ENCODE measurements at regions not wholly inside any gene's neighbourhood (a gene's known extent, or its start where the extent isn't known, plus 50 kb on each side); places are given as distances from the start of the nearest gene placed in this dataset.

GRCh38 chr20:60066438-60066823, 108.2 kb downstream of the CDH26 start:
- Histone ChIP-seq H3K27me3 (ENCODE audit: control insufficient read depth, insufficient read depth, low read length) (peaks cover 9% of the 10 kb centered on the region), H3K9me3 (ENCODE audit: control insufficient read depth, insufficient read depth, low read depth, low read length) (no peaks in the 10 kb centered on the region), H3K4me3 (ENCODE audit: low read depth in 2 of 2, low read length in 2 of 2) (no peak overlapping the region), H3K36me3 (ENCODE audit: control insufficient read depth, insufficient read depth, low read length) (no peaks in the 10 kb centered on the region), H3K27ac (ENCODE audit: low read length) (no peak overlapping the region), H3K4me1 (ENCODE audit: control insufficient read depth, insufficient read depth, low read length) (no peaks in the 10 kb centered on the region)
- CTCF ChIA-PET = no interaction called here
- POLR2A ChIA-PET = no interaction called here
- in situ Hi-C loops (cut with HindIII; ENCODE audit: low pct_unique_long_range_greater_than_20kb, low sequenced_read_pairs) (no loop called here), intact Hi-C loops (cut with micrococcal nuclease; ENCODE audit: unreplicated experiment) (no loop called here)
- no peak for DNase-seq (ENCODE audit: low read depth, low spot score)
- TF ChIP-seq TCF7L2 (IDR thresholded peaks at IDR 0.05; ENCODE audit: low read depth, low read length) = no peak
- no peak for TF ChIP-seq SIN3A (IDR thresholded peaks at IDR 0.05; ENCODE audit: borderline replicate concordance, insufficient read depth, low read depth, low read length)
- TF ChIP-seq, protein P1, sequence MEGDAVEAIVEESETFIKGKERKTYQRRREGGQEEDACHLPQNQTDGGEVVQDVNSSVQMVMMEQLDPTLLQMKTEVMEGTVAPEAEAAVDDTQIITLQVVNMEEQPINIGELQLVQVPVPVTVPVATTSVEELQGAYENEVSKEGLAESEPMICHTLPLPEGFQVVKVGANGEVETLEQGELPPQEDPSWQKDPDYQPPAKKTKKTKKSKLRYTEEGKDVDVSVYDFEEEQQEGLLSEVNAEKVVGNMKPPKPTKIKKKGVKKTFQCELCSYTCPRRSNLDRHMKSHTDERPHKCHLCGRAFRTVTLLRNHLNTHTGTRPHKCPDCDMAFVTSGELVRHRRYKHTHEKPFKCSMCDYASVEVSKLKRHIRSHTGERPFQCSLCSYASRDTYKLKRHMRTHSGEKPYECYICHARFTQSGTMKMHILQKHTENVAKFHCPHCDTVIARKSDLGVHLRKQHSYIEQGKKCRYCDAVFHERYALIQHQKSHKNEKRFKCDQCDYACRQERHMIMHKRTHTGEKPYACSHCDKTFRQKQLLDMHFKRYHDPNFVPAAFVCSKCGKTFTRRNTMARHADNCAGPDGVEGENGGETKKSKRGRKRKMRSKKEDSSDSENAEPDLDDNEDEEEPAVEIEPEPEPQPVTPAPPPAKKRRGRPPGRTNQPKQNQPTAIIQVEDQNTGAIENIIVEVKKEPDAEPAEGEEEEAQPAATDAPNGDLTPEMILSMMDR (IDR thresholded peaks at IDR 0.05) = no peak
- TF ChIP-seq, protein P2, sequence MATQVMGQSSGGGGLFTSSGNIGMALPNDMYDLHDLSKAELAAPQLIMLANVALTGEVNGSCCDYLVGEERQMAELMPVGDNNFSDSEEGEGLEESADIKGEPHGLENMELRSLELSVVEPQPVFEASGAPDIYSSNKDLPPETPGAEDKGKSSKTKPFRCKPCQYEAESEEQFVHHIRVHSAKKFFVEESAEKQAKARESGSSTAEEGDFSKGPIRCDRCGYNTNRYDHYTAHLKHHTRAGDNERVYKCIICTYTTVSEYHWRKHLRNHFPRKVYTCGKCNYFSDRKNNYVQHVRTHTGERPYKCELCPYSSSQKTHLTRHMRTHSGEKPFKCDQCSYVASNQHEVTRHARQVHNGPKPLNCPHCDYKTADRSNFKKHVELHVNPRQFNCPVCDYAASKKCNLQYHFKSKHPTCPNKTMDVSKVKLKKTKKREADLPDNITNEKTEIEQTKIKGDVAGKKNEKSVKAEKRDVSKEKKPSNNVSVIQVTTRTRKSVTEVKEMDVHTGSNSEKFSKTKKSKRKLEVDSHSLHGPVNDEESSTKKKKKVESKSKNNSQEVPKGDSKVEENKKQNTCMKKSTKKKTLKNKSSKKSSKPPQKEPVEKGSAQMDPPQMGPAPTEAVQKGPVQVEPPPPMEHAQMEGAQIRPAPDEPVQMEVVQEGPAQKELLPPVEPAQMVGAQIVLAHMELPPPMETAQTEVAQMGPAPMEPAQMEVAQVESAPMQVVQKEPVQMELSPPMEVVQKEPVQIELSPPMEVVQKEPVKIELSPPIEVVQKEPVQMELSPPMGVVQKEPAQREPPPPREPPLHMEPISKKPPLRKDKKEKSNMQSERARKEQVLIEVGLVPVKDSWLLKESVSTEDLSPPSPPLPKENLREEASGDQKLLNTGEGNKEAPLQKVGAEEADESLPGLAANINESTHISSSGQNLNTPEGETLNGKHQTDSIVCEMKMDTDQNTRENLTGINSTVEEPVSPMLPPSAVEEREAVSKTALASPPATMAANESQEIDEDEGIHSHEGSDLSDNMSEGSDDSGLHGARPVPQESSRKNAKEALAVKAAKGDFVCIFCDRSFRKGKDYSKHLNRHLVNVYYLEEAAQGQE (IDR thresholded peaks at IDR 0.05; ENCODE audit: insufficient read depth in 1 of 2, low read depth in 2 of 2, low read length in 1 of 2) = no peak
- no peak for TF ChIP-seq POLR2AphosphoS5 (IDR thresholded peaks at IDR 0.05; ENCODE audit: low read depth, low read length)
- ATAC-seq = no peak
- BruUV-seq (replicated peaks) = no TSS peak

DNA sequence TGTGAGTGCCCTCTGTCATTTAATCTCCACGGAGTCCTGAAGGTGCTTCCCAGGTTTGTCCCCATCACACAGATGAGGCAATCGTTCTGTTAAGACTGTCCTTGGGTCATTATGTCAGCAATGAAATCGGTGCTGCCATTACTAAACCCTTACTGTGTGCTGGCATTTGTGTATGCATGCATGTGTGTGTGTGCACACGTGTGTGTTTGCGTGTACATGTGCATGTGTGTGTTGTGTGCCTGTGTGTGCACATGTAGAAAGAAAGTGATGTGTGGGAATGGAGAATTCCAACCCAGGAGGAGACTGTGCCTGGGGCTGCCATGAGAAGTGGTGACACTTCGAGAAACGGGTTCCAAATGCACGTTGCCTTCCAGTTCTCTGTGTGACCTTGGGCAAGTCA, 110.3 kb downstream of the CDH26 start:
- Histone ChIP-seq H3K27me3 (ENCODE audit: control insufficient read depth, insufficient read depth, low read length) (peaks cover 11% of the 10 kb centered on the region), H3K9me3 (ENCODE audit: control insufficient read depth, insufficient read depth, low read depth, low read length) (no peaks in the 10 kb centered on the region), H3K4me1 (ENCODE audit: control insufficient read depth, insufficient read depth, low read length) (no peaks in the 10 kb centered on the region), H3K36me3 (ENCODE audit: control insufficient read depth, insufficient read depth, low read length) (no peaks in the 10 kb centered on the region), H3K27ac (ENCODE audit: low read length) (no peak overlapping the region), H3K4me3 (ENCODE audit: low read depth in 2 of 2, low read length in 2 of 2) (no peak overlapping the region)
- ChIA-PET CTCF (no interaction called here), POLR2A (no interaction called here)
- DNase-seq (ENCODE audit: low read depth, low spot score) (no peak), ATAC-seq (no peak)
- TF ChIP-seq, protein P1 (IDR thresholded peaks at IDR 0.05) = no peak
- TF ChIP-seq SIN3A (IDR thresholded peaks at IDR 0.05; ENCODE audit: borderline replicate concordance, insufficient read depth, low read depth, low read length) = no peak
- TF ChIP-seq TCF7L2 (IDR thresholded peaks at IDR 0.05; ENCODE audit: low read depth, low read length) = no peak
- TF ChIP-seq, protein P2 (IDR thresholded peaks at IDR 0.05; ENCODE audit: insufficient read depth in 1 of 2, low read depth in 2 of 2, low read length in 1 of 2) = no peak
- TF ChIP-seq POLR2AphosphoS5 (IDR thresholded peaks at IDR 0.05; ENCODE audit: low read depth, low read length) = no peak
- no TSS peak for BruUV-seq (replicated peaks)
- intact Hi-C loops (cut with micrococcal nuclease; ENCODE audit: unreplicated experiment) = no loop called here
- in situ Hi-C loops (cut with HindIII; ENCODE audit: low pct_unique_long_range_greater_than_20kb, low sequenced_read_pairs) = no loop called here

All from Panc1 (cell line).